ENCODE measurements at regions not wholly inside any gene's neighbourhood (a gene's known extent, or its start where the extent isn't known, plus 50 kb on each side); places are given as distances from the start of the nearest gene placed in this dataset.

GRCh38 chr4:151527699-151528098 is 118.7 kb downstream of the FHIP1A start:
- Histone ChIP-seq H2BK5ac (ENCODE audit: low read depth, low read length, poor library complexity, severe bottlenecking) (no peak overlapping the region), H3K9me3 (ENCODE audit: control insufficient read depth, low read length) (no peaks in the 10 kb centered on the region), H3K79me1 (replicated peaks; ENCODE audit: low read length, poor library complexity, severe bottlenecking) (no peaks in the 10 kb centered on the region), H2BK12ac (ENCODE audit: low read length in 2 of 2) (no peak overlapping the region), H3K4me3 (ENCODE audit: insufficient read depth in 1 of 2, low read depth in 1 of 2, low read length in 2 of 2) (no peak overlapping the region), H3K4me1 (ENCODE audit: control insufficient read depth, insufficient read depth, low read depth, low read length) (peaks cover 5% of the 10 kb centered on the region), H3K27ac (ENCODE audit: low read length, poor library complexity, severe bottlenecking) (no peak overlapping the region), H3K18ac (ENCODE audit: low read depth in 1 of 2, low read length in 2 of 2) (no peak overlapping the region), H3K14ac (ENCODE audit: low read length in 2 of 2) (no peak overlapping the region), H3K23ac (ENCODE audit: low read length in 2 of 2) (no peak overlapping the region), H3K36me3 (ENCODE audit: control insufficient read depth in 1 of 2, insufficient read depth in 2 of 2, low read depth in 1 of 2, low read length in 2 of 2) (no peaks in the 10 kb centered on the region), H2BK15ac (ENCODE audit: low read depth, poor library complexity, severe bottlenecking) (no peak overlapping the region), H4K8ac (ENCODE audit: low read length) (no peak overlapping the region), H3K4ac (ENCODE audit: low read depth in 1 of 2, low read length in 2 of 2) (no peak overlapping the region), H3K9ac (ENCODE audit: low read length) (no peak overlapping the region), H2AK5ac (ENCODE audit: low read length, severe bottlenecking) (no peak overlapping the region), H3K27me3 (ENCODE audit: control insufficient read depth in 1 of 2, insufficient read depth in 1 of 2, low read length in 2 of 2) (peaks cover 0 to 3% of the 10 kb centered on the region in 2 experiments), H4K91ac (ENCODE audit: low read length) (no peak overlapping the region), H2BK120ac (ENCODE audit: low read depth, low read length) (no peak overlapping the region), H2AFZ (ENCODE audit: low read depth, low read length) (no peak overlapping the region), H3K4me2 (ENCODE audit: low read length, poor library complexity, severe bottlenecking) (no peak overlapping the region)
- DNase-seq = no peak
- 96% methylated on average over 2 of the region's 2 CpGs for WGBS

- WGBS = 95% methylated on average over 2 of the region's 2 CpGs
- H3K9ac ChIP-seq (ENCODE audit: low read length) = no peak overlapping the region
- no peak overlapping the region for H3K14ac ChIP-seq (ENCODE audit: low read length in 2 of 2)
- H2BK120ac ChIP-seq (ENCODE audit: low read depth, low read length) = no peak overlapping the region
- H3K4me3 ChIP-seq (ENCODE audit: insufficient read depth in 1 of 2, low read depth in 1 of 2, low read length in 2 of 2) = no peak overlapping the region
- H3K23ac ChIP-seq (ENCODE audit: low read length in 2 of 2) = no peak overlapping the region
- H3K36me3 ChIP-seq (ENCODE audit: control insufficient read depth in 1 of 2, insufficient read depth in 2 of 2, low read depth in 1 of 2, low read length in 2 of 2) = no peaks in the 10 kb centered on the region
- H3K27ac ChIP-seq (ENCODE audit: low read length, poor library complexity, severe bottlenecking) = no peak overlapping the region
- peaks cover 0 to 3% of the 10 kb centered on the region in 2 experiments for H3K27me3 ChIP-seq (ENCODE audit: control insufficient read depth in 1 of 2, insufficient read depth in 1 of 2, low read length in 2 of 2)
- H3K4me1 ChIP-seq (ENCODE audit: control insufficient read depth, insufficient read depth, low read depth, low read length) = peaks cover 5% of the 10 kb centered on the region
- H2BK5ac ChIP-seq (ENCODE audit: low read depth, low read length, poor library complexity, severe bottlenecking) = no peak overlapping the region
- no peak overlapping the region for H3K18ac ChIP-seq (ENCODE audit: low read depth in 1 of 2, low read length in 2 of 2)
- DNase-seq = no peak
- H3K4me2 ChIP-seq (ENCODE audit: low read length, poor library complexity, severe bottlenecking) = no peak overlapping the region
- H3K9me3 ChIP-seq (ENCODE audit: control insufficient read depth, low read length) = no peaks in the 10 kb centered on the region
- H2BK15ac ChIP-seq (ENCODE audit: low read depth, poor library complexity, severe bottlenecking) = no peak overlapping the region
- no peak overlapping the region for H2AK5ac ChIP-seq (ENCODE audit: low read length, severe bottlenecking)
- no peak overlapping the region for H3K4ac ChIP-seq (ENCODE audit: low read depth in 1 of 2, low read length in 2 of 2)
- no peak overlapping the region for H4K91ac ChIP-seq (ENCODE audit: low read length)
- no peak overlapping the region for H2AFZ ChIP-seq (ENCODE audit: low read depth, low read length)
- H4K8ac ChIP-seq (ENCODE audit: low read length) = no peak overlapping the region
- no peak overlapping the region for H2BK12ac ChIP-seq (ENCODE audit: low read length in 2 of 2)
- peaks cover 2% of the 10 kb centered on the region for H3K79me1 ChIP-seq (replicated peaks; ENCODE audit: low read length, poor library complexity, severe bottlenecking)
Observed at GRCh38 chr4:151529187-151529586, 120.2 kb downstream of the FHIP1A start.

- DNase-seq = no peak
- no peak overlapping the region for H2BK120ac ChIP-seq (ENCODE audit: low read depth, low read length)
- peaks cover 5% of the 10 kb centered on the region for H3K4me1 ChIP-seq (ENCODE audit: control insufficient read depth, insufficient read depth, low read depth, low read length)
- H3K79me1 ChIP-seq (replicated peaks; ENCODE audit: low read length, poor library complexity, severe bottlenecking) = peaks cover 2% of the 10 kb centered on the region
- 94% methylated on average over 2 of the region's 2 CpGs for WGBS
- H2BK12ac ChIP-seq (ENCODE audit: low read length in 2 of 2) = no peak overlapping the region
- no peak overlapping the region for H3K14ac ChIP-seq (ENCODE audit: low read length in 2 of 2)
- no peak overlapping the region for H3K27ac ChIP-seq (ENCODE audit: low read length, poor library complexity, severe bottlenecking)
- H2BK5ac ChIP-seq (ENCODE audit: low read depth, low read length, poor library complexity, severe bottlenecking) = no peak overlapping the region
- H3K27me3 ChIP-seq (ENCODE audit: control insufficient read depth in 1 of 2, insufficient read depth in 1 of 2, low read length in 2 of 2) = peaks cover 0 to 3% of the 10 kb centered on the region in 2 experiments
- H2AFZ ChIP-seq (ENCODE audit: low read depth, low read length) = no peak overlapping the region
- no peak overlapping the region for H2AK5ac ChIP-seq (ENCODE audit: low read length, severe bottlenecking)
- H3K9ac ChIP-seq (ENCODE audit: low read length) = no peak overlapping the region
- no peak overlapping the region for H4K91ac ChIP-seq (ENCODE audit: low read length)
- no peak overlapping the region for H3K4me2 ChIP-seq (ENCODE audit: low read length, poor library complexity, severe bottlenecking)
- no peaks in the 10 kb centered on the region for H3K9me3 ChIP-seq (ENCODE audit: control insufficient read depth, low read length)
- H3K18ac ChIP-seq (ENCODE audit: low read depth in 1 of 2, low read length in 2 of 2) = no peak overlapping the region
- no peak overlapping the region for H3K4me3 ChIP-seq (ENCODE audit: insufficient read depth in 1 of 2, low read depth in 1 of 2, low read length in 2 of 2)
- no peaks in the 10 kb centered on the region for H3K36me3 ChIP-seq (ENCODE audit: control insufficient read depth in 1 of 2, insufficient read depth in 2 of 2, low read depth in 1 of 2, low read length in 2 of 2)
- H2BK15ac ChIP-seq (ENCODE audit: low read depth, poor library complexity, severe bottlenecking) = no peak overlapping the region
- H4K8ac ChIP-seq (ENCODE audit: low read length) = no peak overlapping the region
- no peak overlapping the region for H3K4ac ChIP-seq (ENCODE audit: low read depth in 1 of 2, low read length in 2 of 2)
- H3K23ac ChIP-seq (ENCODE audit: low read length in 2 of 2) = no peak overlapping the region
Observed at GRCh38 chr4:151530230-151530629, 121.3 kb downstream of the FHIP1A start.

GRCh38 chr4:151530783-151531182 is 121.8 kb downstream of the FHIP1A start:
- Histone ChIP-seq H2BK5ac (ENCODE audit: low read depth, low read length, poor library complexity, severe bottlenecking) (no peak overlapping the region), H2BK120ac (ENCODE audit: low read depth, low read length) (no peak overlapping the region), H3K18ac (ENCODE audit: low read depth in 1 of 2, low read length in 2 of 2) (no peak overlapping the region), H2BK15ac (ENCODE audit: low read depth, poor library complexity, severe bottlenecking) (no peak overlapping the region), H3K36me3 (ENCODE audit: control insufficient read depth in 1 of 2, insufficient read depth in 2 of 2, low read depth in 1 of 2, low read length in 2 of 2) (no peaks in the 10 kb centered on the region), H3K4me3 (ENCODE audit: insufficient read depth in 1 of 2, low read depth in 1 of 2, low read length in 2 of 2) (no peak overlapping the region), H2AFZ (ENCODE audit: low read depth, low read length) (no peak overlapping the region), H2AK5ac (ENCODE audit: low read length, severe bottlenecking) (no peak overlapping the region), H3K23ac (ENCODE audit: low read length in 2 of 2) (no peak overlapping the region), H3K9me3 (ENCODE audit: control insufficient read depth, low read length) (no peaks in the 10 kb centered on the region), H3K79me1 (replicated peaks; ENCODE audit: low read length, poor library complexity, severe bottlenecking) (peaks cover 2% of the 10 kb centered on the region), H3K9ac (ENCODE audit: low read length) (no peak overlapping the region), H2BK12ac (ENCODE audit: low read length in 2 of 2) (no peak overlapping the region), H4K91ac (ENCODE audit: low read length) (no peak overlapping the region), H3K4ac (ENCODE audit: low read depth in 1 of 2, low read length in 2 of 2) (no peak overlapping the region), H4K8ac (ENCODE audit: low read length) (no peak overlapping the region), H3K4me1 (ENCODE audit: control insufficient read depth, insufficient read depth, low read depth, low read length) (peaks cover 5% of the 10 kb centered on the region), H3K27me3 (ENCODE audit: control insufficient read depth in 1 of 2, insufficient read depth in 1 of 2, low read length in 2 of 2) (peaks cover 0 to 3% of the 10 kb centered on the region in 2 experiments), H3K27ac (ENCODE audit: low read length, poor library complexity, severe bottlenecking) (peak overlapping the region; percentile 23), H3K4me2 (ENCODE audit: low read length, poor library complexity, severe bottlenecking) (no peak overlapping the region), H3K14ac (ENCODE audit: low read length in 2 of 2) (no peak overlapping the region)
- no CpG with 5 or more reads among the region's 1 CpG for WGBS
- DNase-seq = peak; percentile 6
